ENCODE measurements at regions not wholly inside any gene's neighbourhood (a gene's known extent, or its start where the extent isn't known, plus 50 kb on each side); places are given as distances from the start of the nearest gene placed in this dataset.

- TF ChIP-seq SIX5 (IDR thresholded peaks at IDR 0.05; ENCODE audit: low read depth, low read length, severe bottlenecking) (no peak), POLR2A (IDR thresholded peaks at IDR 0.05; ENCODE audit: low read depth, low read length) (no peak), SUZ12 (IDR thresholded peaks at IDR 0.05; ENCODE audit: unreplicated experiment) (no peak), NKRF (conservative IDR thresholded peaks at IDR 0.05) (no peak), SIN3A (IDR thresholded peaks at IDR 0.05; ENCODE audit: low read depth, low read length) (no peak), JUND (IDR thresholded peaks at IDR 0.05; ENCODE audit: low read depth, low read length) (no peak)
- TF ChIP-seq, protein P1, sequence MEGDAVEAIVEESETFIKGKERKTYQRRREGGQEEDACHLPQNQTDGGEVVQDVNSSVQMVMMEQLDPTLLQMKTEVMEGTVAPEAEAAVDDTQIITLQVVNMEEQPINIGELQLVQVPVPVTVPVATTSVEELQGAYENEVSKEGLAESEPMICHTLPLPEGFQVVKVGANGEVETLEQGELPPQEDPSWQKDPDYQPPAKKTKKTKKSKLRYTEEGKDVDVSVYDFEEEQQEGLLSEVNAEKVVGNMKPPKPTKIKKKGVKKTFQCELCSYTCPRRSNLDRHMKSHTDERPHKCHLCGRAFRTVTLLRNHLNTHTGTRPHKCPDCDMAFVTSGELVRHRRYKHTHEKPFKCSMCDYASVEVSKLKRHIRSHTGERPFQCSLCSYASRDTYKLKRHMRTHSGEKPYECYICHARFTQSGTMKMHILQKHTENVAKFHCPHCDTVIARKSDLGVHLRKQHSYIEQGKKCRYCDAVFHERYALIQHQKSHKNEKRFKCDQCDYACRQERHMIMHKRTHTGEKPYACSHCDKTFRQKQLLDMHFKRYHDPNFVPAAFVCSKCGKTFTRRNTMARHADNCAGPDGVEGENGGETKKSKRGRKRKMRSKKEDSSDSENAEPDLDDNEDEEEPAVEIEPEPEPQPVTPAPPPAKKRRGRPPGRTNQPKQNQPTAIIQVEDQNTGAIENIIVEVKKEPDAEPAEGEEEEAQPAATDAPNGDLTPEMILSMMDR (IDR thresholded peaks at IDR 0.05 in 2 of 3, conservative IDR thresholded peaks at IDR 0.05 in 1 of 3; ENCODE audit: control insufficient read depth in 2 of 3, extremely low read depth in 1 of 3, insufficient read depth in 1 of 3, low read depth in 3 of 3, low read length in 3 of 3), result no peak
These were observed 156.9 kb downstream of the USP12 start for GRCh38 chr13:27014406-27015359.

Measured in GM12878 (cell line).